GM23338 (cell line): ENCODE measurements at regions not wholly inside any gene's neighbourhood (a gene's known extent, or its start where the extent isn't known, plus 50 kb on each side); places are given as distances from the start of the nearest gene placed in this dataset.

Experiments used
- ATAC-seq: fragments of 200-7000 bp; cut with Tn5 transposase; 3 replicates; pipeline ENCODE4 v1.9.1; 2020
- DNase-seq: peaks from one replicate; pipeline ENCODE4 v3.0.0-alpha.2; 2015; ENCODE audit warnings: low spot score
- H2AFZ ChIP-seq: fragments of 200-600 bp; sonication (generic); 2 replicates; pipeline ENCODE4 v1.8.0; 2016; ENCODE audit warnings: antibody characterized with exemption, mild to moderate bottlenecking, moderate library complexity
- H3F3A ChIP-seq: fragments of 200-600 bp; sonication (generic); replicated peaks from 2 replicates; pipeline ENCODE4 v1.8.0; 2017; ENCODE audit warnings: antibody characterized with exemption, mixed run types, low read depth
- H3K27ac ChIP-seq: fragments of 200-600 bp; sonication (generic); 2 replicates; pipeline ENCODE4 v1.6.1; 2016; ENCODE audit warnings: low read depth
- H3K27me3 ChIP-seq: fragments of 200-600 bp; sonication (generic); 2 replicates; pipeline ENCODE4 v1.8.0; 2016; ENCODE audit warnings: mild to moderate bottlenecking, mixed run types, moderate library complexity; ENCODE audit not compliant: insufficient read depth
- H3K36me3 ChIP-seq: fragments of 200-600 bp; sonication (generic); 2 replicates; pipeline ENCODE4 v1.8.0; 2016; ENCODE audit warnings: mild to moderate bottlenecking; ENCODE audit not compliant: insufficient read depth
- H3K4me1 ChIP-seq: fragments of 200-600 bp; sonication (generic); 2 replicates; pipeline ENCODE4 v1.8.0; 2016; ENCODE audit warnings: mild to moderate bottlenecking, moderate library complexity; ENCODE audit not compliant: insufficient read depth
- H3K4me2 ChIP-seq: fragments of 200-600 bp; sonication (generic); 2 replicates; pipeline ENCODE4 v1.7.1; 2017; ENCODE audit warnings: mixed run types
- H3K4me3 ChIP-seq: fragments of 200-600 bp; sonication (generic); 2 replicates; pipeline ENCODE4 v1.6.1; 2016; ENCODE audit warnings: mixed run types
- H3K79me2 ChIP-seq: fragments of 200-600 bp; sonication (generic); replicated peaks from 2 replicates; pipeline ENCODE4 v1.8.0; 2017; ENCODE audit warnings: mild to moderate bottlenecking; ENCODE audit not compliant: insufficient read depth
- H3K9me2 ChIP-seq: fragments of 200-600 bp; sonication (generic); 2 replicates; pipeline ENCODE4 v1.8.0; 2017; ENCODE audit not compliant: insufficient read depth
- H4K20me1 ChIP-seq: fragments of 200-600 bp; sonication (generic); replicated peaks from 2 replicates; pipeline ENCODE4 v1.8.0; 2017; ENCODE audit warnings: mild to moderate bottlenecking; ENCODE audit not compliant: insufficient read depth
- H3K27ac Mint-ChIP-seq: 2 replicates; pipeline ENCODE4 v1.8.0; 2020; ENCODE audit warnings: inconsistent platforms, mild to moderate bottlenecking, moderate library complexity, mixed read lengths
- H3K27me3 Mint-ChIP-seq: 3 replicates; pipeline ENCODE4 v1.8.0; 2022; ENCODE audit warnings: low read depth, mild to moderate bottlenecking, moderate library complexity, mixed read lengths, inconsistent platforms; ENCODE audit not compliant: insufficient read depth, poor library complexity
- H3K36me3 Mint-ChIP-seq: 3 replicates; pipeline ENCODE4 v1.8.0; 2021; ENCODE audit warnings: low read depth, mild to moderate bottlenecking, inconsistent platforms, moderate library complexity, mixed read lengths
- H3K4me1 Mint-ChIP-seq: 3 replicates; pipeline ENCODE4 v1.8.0; 2020; ENCODE audit warnings: mild to moderate bottlenecking, inconsistent platforms, mixed read lengths
- H3K4me3 Mint-ChIP-seq: 3 replicates; pipeline ENCODE4 v1.8.0; 2021; ENCODE audit warnings: moderate library complexity, mild to moderate bottlenecking, inconsistent platforms, mixed read lengths
- H3K9me3 Mint-ChIP-seq: 3 replicates; pipeline ENCODE4 v1.8.0; 2020; ENCODE audit warnings: moderate library complexity, mild to moderate bottlenecking, inconsistent platforms, mixed read lengths
- CREB1 ChIP-seq: fragments of 250-450 bp; sonication (Bioruptor Pico); IDR thresholded peaks from 2 replicates; pipeline ENCODE4 v1.5.0; 2020; ENCODE audit warnings: low read depth, mild to moderate bottlenecking, moderate library complexity
- CTCF ChIP-seq, 2 experiments: fragments of 200-600 bp in 1 of 2; sonication (generic) in 1 of 2; conservative IDR thresholded peaks; 2 replicates each; pipeline versions ENCODE4 v1.5.1 to v1.6.1; 2016 to 2017; ENCODE audit warnings: antibody characterized with exemption in 2 of 2, low read depth in 2 of 2, mild to moderate bottlenecking in 2 of 2, moderate library complexity in 1 of 2
- EZH2 ChIP-seq: fragments of 200-600 bp; sonication (generic); IDR thresholded peaks from one replicate; pipeline ENCODE4 v1.8.0; 2017; ENCODE audit warnings: antibody characterized with exemption, mild to moderate bottlenecking, low read depth; ENCODE audit not compliant: unreplicated experiment
- EZH2phosphoT487 ChIP-seq: fragments of 200-600 bp; sonication (generic); IDR thresholded peaks from one replicate; pipeline ENCODE4 v1.8.1; 2018; ENCODE audit warnings: antibody characterized with exemption; ENCODE audit not compliant: unreplicated experiment
- JUNB ChIP-seq: IDR thresholded peaks from one replicate; pipeline ENCODE4 v1.6.1; 2016; ENCODE audit warnings: antibody characterized with exemption; ENCODE audit not compliant: unreplicated experiment
- POLR2AphosphoS5 ChIP-seq: IDR thresholded peaks from 2 replicates; pipeline ENCODE4 v1.6.1; 2016; ENCODE audit warnings: antibody characterized with exemption, low read depth
- REST ChIP-seq: IDR thresholded peaks from one replicate; pipeline ENCODE4 v1.6.1; 2018; ENCODE audit warnings: antibody characterized with exemption; ENCODE audit not compliant: unreplicated experiment
- STAT1 ChIP-seq: IDR thresholded peaks from one replicate; pipeline ENCODE4 v1.6.1; 2016; ENCODE audit warnings: antibody characterized with exemption; ENCODE audit not compliant: unreplicated experiment
- ZNF114 ChIP-seq: fragments of 250-450 bp; sonication (Bioruptor Pico); IDR thresholded peaks from 2 replicates; pipeline ENCODE4 v1.5.0; 2020; ENCODE audit warnings: mild to moderate bottlenecking, moderate library complexity
- ZNF331 ChIP-seq: fragments of 250-450 bp; sonication (Bioruptor Pico); IDR thresholded peaks from 2 replicates; pipeline ENCODE4 v1.5.0; 2020; ENCODE audit warnings: low read depth, mild to moderate bottlenecking, moderate library complexity
- ZNF462 ChIP-seq: fragments of 250-450 bp; sonication (Bioruptor Pico); IDR thresholded peaks from 2 replicates; pipeline ENCODE4 v1.5.0; 2020; ENCODE audit warnings: mild to moderate bottlenecking, moderate library complexity

GRCh38 chr10:86599729-86600128 lies 54.6 kb upstream of the OPN4 start (continued):
- TF ChIP-seq REST (no peak), CREB1 (CRISPR knock-in tag) (no peak), EZH2 (no peak), ZNF331 (CRISPR knock-in tag) (no peak), POLR2AphosphoS5 (no peak), STAT1 (no peak), EZH2phosphoT487 (no peak), CTCF (conservative IDR thresholded peaks at IDR 0.05; ENCODE audit: low read depth in 2 of 2) (no peak)

GRCh38 chr10:86600296-86600695 lies 54.1 kb upstream of the OPN4 start:
- no peak overlapping the region for H3K4me3 Mint-ChIP-seq
- Histone ChIP-seq H3F3A (no peaks in the 10 kb centered on the region), H2AFZ (peak overlapping the region; percentile 39), H4K20me1 (no peaks in the 10 kb centered on the region), H3K27ac (no peak overlapping the region), H3K4me2 (peak overlapping the region; percentile 52), H3K27me3 (no peaks in the 10 kb centered on the region), H3K4me3 (no peak overlapping the region), H3K36me3 (no peaks in the 10 kb centered on the region), H3K9me2 (no peaks in the 10 kb centered on the region), H3K79me2 (no peaks in the 10 kb centered on the region), H3K4me1 (peaks cover 7% of the 10 kb centered on the region; the same call in 1 of the 2 replicates)
- DNase-seq (no peak), ATAC-seq (no peak)
- H3K27me3 Mint-ChIP-seq, result peaks cover 8% of the 10 kb centered on the region
- no peaks in the 10 kb centered on the region for H3K36me3 Mint-ChIP-seq
- no peak overlapping the region for H3K27ac Mint-ChIP-seq
- H3K4me1 Mint-ChIP-seq, result peaks cover 15% of the 10 kb centered on the region
- peaks cover 2% of the 10 kb centered on the region; the same call in 2 of the 3 replicates for H3K9me3 Mint-ChIP-seq
- TF ChIP-seq ZNF331 (CRISPR knock-in tag), result no peak
- TF ChIP-seq EZH2, result no peak
- no peak for TF ChIP-seq JUNB
- no peak for TF ChIP-seq ZNF114 (CRISPR knock-in tag)
- no peak for TF ChIP-seq EZH2phosphoT487
- no peak for TF ChIP-seq ZNF462 (CRISPR knock-in tag)
- no peak for TF ChIP-seq STAT1
- TF ChIP-seq CREB1 (CRISPR knock-in tag), result no peak
